Stomach (tissue), 4 donors: ENCODE measurements at regions not wholly inside any gene's neighbourhood (a gene's known extent, or its start where the extent isn't known, plus 50 kb on each side); places are given as distances from the start of the nearest gene placed in this dataset.

ENCODE experiments used
- CTCF ChIP-seq, 7 experiments: fragments of 450-650 bp in 4 of 7; fragments of 200-600 bp in 3 of 7; sonication (generic) in 3 of 7; IDR thresholded peaks; one replicate each; pipeline ENCODE4 v1.5.1; 2016 to 2019; ENCODE audit warnings: antibody characterized with exemption in 7 of 7, control low read depth in 2 of 7, mild to moderate bottlenecking in 1 of 7
- POLR2A ChIP-seq, 4 donors: fragments of 450-650 bp; IDR thresholded peaks; one replicate each; pipeline ENCODE4 v1.6.1; 2016; ENCODE audit warnings: antibody characterized with exemption in 4 of 4, control low read depth in 2 of 4, mild to moderate bottlenecking in 1 of 4, moderate library complexity in 1 of 4
- POLR2AphosphoS5 ChIP-seq, 3 donors: sonication (generic); formaldehyde crosslinking; IDR thresholded peaks; one replicate each; pipeline ENCODE4 v1.6.1; 2016; ENCODE audit warnings: antibody characterized with exemption in 3 of 3

GRCh38 chr20:7352165-7352564 is 584.7 kb downstream of the BMP2 start:
- TF ChIP-seq CTCF (IDR thresholded peaks at IDR 0.05) (no peak), POLR2A (IDR thresholded peaks at IDR 0.05) (no peak), POLR2AphosphoS5 (IDR thresholded peaks at IDR 0.05) (no peak)
